GM18511 (cell line): ENCODE measurements at regions not wholly inside any gene's neighbourhood (a gene's known extent, or its start where the extent isn't known, plus 50 kb on each side); places are given as distances from the start of the nearest gene placed in this dataset.
"Not testable (repeated sequence)": the region's sequence is repeated elsewhere in the genome, so short reads cannot be mapped to it uniquely, and the experiment has no call there.

Experiments
- ATAC-seq: cut with Tn5 transposase; IDR thresholded peaks from one replicate; pipeline ENCODE4 v1.9.1; 2021; ENCODE audit warnings: mild to moderate bottlenecking, moderate library complexity; ENCODE audit not compliant: unreplicated experiment

DNA sequence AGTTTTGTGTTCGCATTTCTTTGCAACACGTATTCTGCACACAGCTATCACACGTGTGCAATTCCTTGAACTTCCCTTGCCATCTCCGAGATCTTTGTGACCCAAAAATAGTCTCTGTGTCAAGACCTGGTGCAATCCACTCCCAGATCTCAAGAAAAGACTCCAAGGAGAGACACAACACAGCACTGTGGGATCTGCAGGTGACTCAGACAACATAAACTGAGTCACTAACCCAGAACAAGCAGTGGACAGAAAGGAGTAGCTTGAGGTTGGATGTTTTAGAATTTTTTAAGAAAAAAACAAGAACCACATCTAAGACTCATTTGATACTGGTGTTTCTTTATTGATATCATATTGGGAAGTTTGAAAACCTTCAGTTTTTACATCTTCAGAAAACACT is 396.9 kb downstream of the AGTPBP1 start:
- ATAC-seq, result no peak

DNA sequence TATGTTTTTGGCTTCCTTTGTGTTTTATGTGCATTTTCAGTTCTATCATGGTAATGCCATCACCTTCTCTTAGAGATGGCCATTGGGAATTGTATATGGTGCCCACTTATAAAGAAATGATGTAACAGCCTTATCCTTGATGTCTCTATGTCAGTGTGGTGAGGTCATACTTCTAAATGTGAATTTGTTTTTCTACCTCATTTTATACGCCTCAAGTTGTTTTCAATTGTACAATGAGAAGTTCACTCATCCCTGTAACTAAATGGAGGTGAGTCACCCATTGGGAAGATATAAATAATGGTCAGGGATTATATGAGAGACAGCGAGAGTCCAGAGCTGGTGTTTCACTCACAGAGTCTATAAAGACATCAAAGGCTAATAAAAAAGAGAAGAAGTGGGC is 402.4 kb downstream of the AGTPBP1 start:
- no peak for ATAC-seq

DNA sequence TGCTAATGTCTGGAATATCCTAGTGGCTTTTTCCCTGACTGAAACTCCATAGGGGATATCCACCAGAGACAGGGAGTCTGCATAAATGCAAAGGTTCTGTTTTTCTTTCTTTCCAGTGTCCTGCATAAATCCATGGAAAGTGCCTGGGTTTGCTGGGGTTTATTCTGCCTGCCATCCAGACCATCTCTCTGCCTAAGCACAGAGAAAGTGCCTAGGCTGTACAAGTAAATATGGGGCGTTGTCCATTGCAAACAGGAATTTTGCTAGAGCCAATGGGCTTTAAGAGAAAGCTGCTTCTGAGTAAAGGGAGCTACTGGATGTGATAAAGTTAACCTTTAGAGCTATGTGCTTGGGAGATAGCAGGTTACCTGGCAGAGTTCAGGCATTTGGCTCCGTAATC is 407.5 kb downstream of the AGTPBP1 start:
- no peak for ATAC-seq

DNA sequence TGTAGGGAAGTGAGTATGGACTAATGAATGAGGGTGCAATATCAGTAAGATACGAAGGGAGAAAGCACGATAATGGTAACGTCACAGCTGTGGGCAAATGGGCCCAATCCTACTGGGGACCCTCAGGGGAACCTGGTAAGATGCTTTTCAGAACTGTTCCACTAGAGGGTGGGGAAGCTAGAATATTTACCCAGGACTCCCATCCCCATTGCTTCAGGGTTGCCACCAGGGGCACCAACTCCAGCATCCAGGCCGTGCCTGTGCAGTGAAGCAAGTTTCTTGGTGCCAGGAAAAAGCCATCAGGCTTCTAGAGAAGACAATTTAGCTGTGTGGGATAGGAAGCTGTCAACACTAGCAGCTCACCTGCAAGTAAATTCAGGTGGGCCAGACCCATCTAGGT is 409.3 kb downstream of the AGTPBP1 start:
- ATAC-seq, result no peak

DNA sequence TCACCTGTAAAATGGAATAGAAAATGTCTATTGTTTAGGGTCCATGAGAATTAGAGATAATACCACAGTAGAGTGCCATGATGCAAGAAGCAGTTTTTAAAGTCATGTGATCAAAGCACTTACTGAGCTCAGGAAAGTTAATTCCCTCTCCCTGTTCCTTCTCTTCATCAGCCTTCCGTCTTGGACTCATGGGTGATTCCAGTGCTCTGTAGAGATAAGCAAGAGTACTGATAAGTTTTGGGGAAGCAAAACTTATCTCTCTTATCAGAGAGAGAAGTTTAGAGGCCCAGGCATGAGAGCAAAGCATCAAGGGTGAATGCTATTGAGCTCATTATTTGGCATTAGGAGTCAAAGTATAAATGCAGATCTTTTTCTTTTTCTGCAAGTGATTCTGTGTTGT is 410.1 kb downstream of the AGTPBP1 start:
- no peak for ATAC-seq

DNA sequence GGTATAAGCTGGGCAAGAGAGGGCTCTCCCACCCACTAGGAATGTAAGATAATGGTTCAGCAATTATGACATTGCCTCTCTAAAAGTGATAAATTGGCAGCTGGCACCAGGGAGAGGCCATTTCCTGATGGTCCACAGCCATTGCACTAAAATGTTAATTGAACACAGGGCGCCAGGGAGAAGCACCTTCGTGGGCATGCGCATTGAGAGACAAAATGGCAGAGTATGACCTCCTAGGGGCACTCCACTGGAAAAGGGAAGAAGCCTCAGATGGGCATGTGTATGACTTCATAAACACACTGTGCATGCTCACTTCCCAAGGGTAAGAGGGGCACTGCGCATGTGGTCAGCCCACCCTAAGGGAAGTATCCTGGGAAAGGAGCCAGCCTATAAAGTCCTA is 419.2 kb downstream of the AGTPBP1 start:
- ATAC-seq, result no peak

DNA sequence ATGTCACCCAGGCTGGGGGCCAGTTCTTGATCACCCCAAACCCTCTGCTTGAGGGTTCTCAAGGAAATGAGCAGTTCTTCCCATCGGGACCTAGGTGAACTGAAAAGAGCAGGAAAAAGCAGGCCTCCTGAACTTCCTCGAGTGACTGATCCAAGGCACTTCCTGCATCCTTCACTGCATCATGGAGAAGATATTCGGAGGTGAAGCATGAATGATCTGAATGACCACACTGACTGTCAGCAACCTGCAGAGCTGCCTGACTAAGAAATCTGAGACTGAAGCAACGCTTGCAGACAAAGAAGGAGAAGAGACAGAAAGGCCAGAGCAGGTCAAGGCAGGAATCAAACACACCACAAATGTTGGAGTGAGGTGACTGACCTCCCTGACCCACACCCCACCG is 420.2 kb downstream of the AGTPBP1 start:
- ATAC-seq, result no peak

DNA sequence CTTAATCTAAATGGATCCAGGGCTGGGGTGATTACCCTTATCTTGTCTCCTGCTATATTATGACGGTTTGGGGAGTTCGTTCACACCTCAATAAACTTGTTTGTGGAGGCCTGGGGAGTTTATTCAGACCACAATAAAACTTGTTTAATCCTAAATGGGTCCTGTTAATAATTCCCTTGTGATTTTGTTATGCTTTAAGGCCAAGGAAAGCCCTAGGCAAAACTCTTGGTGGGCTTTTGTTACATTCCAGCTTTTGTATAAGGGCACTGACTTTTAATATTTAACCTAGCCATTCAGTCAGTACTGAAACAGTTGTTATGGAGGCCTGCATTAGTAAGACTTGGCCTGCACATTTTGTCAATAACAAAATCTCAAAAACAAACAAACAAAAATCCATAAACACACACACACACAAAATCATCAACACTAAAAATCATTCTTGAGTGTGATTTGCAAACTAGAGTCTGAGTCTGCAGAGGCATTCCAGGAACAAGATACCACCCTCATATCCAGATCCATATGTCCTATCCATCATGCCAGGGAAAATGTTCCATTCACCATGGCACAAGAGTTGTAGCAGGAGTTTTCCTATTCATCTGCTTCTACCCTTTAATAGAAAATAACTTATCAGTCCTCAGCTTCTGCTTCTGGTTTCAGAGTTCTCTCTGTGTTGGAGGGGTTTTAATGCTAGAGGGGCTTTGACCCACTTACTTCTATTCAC is 421.7 kb downstream of the AGTPBP1 start:
- ATAC-seq, result no peak

DNA sequence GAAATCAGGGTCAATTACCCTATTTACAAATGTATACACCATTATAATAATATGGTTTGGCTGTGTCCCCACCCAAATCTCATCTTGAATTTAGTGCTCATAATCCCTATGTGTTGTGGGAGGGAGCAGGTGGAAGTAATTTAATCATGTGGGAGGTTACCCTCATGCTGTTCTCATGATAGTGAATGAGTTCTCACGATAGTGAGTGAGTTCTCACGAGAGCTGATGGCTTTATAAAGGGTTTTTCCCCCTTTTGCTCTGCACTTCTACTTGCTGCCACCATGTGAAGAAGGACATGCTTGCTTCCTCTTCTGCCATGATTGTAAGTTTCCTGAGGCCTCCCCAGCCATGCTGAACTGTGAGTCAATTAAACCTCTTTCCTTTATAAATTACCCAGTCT is 426.2 kb downstream of the AGTPBP1 start:
- not testable (repeated sequence) for ATAC-seq

DNA sequence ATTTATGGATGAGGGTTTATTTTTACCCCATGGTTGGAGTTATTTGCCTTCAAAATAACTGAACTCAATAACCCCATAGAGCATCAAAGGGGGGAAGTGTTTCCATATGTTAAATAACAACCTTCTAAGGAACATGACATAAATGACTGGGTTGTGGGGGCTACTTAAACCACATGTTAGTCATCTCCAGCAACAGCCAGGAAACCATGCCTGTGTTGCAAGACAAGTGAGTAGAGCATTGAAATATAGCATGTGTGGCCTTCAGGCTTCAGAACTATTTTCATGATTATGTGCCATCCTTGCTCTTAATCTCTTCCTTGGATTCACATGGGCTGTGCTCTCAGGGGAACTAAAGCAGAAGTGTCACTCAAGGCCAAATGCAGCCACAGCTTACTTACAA is 431.2 kb downstream of the AGTPBP1 start:
- no peak for ATAC-seq

DNA sequence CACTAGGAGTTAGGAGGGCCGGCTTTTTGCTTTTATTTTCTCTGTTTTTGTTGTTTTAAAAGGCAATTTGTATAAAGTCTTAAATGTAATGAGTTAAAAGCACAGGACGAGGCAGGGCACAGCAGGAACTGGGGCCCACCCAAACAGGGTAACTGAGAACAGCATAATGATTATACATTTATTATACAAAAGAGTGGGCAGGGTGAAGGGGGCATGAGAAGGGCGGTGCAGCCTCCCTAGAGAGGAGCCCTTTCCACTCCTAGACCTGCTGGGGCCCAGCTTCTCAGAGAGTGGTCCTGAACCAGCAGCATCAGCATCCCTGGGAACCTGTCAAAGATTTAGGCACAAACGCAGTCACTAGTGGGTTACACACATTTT is 438.0 kb downstream of the AGTPBP1 start:
- no peak for ATAC-seq

DNA sequence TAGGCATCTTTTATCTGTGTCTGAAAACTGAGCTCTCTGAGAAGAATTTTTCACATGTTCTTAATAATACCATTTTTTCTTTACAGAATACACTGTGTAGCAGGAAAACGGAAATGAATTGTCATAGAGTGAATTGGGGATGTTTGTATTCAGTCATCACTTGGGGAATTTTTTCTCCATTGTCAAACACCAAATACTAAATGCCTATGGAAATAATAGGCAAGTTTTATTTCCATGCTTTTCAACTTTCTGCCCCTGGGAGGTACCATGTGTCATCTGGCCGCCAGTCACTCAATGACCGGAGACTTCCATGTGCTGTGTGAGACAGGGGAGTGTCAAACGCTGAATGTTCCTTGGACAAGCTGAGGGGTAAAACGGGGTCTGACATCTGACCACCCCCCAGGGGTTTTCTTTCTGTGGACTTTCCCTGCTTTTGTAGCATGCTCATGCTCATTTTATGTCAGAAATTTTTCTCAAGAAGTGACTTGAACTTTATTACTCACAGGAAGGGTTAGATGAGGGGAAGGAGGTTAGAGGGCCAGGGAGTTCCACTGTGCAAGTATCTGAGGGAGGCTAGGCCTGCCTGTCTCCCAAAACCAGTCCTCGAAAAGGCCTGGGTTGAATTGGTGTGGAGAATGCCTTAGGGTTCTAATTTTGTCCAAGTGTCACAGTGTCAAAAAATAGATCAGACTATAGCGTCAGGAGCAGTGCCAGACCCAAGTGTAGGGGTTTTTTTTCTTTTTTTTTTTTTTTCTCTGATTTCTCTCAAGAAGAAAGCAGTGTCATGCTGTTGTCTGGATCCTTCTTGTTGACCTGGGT is 438.6 kb downstream of the AGTPBP1 start:
- no peak for ATAC-seq

DNA sequence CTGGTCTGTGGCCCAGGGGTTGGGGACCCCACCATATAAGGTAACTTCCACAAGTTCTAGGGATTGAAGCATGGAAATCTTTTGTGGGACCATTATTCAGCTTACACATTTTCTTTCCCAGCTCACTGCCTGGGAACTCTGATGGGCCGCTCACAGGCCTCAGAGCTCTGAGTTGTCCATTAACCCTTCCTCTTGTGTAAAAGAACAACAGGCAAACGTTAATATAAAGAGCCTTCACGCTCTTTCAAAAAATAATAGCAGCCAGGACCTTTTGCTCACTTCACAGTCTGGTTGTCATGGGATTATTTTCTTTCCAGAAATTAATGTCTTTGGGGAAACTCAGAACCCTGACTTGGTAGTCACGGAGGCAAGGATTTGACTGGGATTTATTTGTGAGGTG is 443.3 kb downstream of the AGTPBP1 start:
- no peak for ATAC-seq

DNA sequence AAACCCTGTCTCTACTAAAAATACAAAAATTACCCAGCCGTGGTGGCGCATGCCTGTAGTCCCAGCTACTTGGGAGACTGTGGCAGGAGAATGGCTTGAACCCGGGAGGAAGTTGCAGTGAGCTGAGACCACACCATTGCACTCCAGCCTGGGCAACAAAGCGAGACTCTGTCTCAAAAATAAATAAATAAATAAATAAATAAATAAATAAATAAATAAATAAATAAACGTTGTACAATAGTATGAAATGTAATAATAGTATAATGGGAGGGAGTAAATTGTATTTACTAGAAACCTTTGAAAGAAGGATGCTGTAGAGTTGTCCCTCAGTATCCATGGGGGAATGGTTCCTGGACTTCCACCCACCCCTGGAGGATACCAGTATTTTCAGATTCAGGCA is 446.5 kb downstream of the AGTPBP1 start:
- ATAC-seq, result not testable (repeated sequence)

DNA sequence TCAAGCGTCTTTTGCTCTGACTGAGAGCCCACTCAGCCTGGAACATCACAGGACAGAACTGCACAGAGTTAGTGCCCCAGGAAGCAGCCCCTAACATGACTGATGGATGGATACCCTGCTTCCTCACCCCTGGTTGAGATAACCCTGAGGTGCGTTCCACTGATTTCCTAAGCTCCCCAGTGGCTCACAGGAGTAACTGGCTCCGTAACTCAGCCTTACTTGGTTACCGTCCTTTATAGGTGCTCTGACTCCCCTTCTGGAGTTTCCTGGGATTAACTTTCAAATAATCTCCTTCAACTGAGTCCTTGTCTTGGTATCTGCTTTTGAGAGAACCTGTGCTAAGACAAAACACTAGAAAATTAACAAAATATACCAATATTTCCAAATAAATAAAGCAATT is 449.5 kb downstream of the AGTPBP1 start:
- no peak for ATAC-seq

DNA sequence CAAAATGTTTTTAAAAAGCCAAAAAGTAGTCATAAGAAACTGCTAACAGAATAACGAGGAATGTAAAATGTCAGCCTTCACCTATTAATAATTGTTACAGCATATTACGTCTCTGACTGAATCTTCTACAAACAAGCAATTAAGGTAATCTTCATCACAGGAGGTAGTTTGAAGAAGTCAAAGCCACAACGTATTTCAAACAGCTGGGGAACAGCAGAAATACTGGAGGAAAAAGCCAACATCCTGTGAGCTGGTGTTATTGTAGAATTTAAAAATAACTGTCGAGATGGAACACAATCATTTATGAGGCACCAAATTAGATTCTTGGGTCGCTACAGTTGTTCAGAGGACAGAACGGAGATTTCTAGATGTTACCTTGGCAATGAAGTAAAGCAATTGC is 450.5 kb downstream of the AGTPBP1 start:
- ATAC-seq, result no peak

DNA sequence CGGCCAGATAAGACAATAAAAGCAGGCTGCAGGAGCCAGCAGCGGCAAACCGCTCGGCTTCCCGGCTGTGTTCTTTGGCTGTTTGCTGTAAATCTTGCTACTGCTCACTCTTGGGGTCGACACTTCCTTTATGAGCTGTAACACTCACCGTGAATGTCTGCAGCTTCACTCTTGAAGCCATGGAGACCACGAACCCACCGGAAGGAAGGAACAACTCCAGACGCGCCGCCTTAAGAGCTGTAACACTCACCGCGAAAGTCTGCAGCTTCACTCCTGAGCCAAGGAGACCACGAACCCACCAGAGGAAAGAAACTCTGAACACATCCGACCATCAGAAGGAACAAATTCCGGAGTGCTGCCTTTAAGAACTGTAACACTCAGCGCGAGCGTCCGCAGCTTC is 451.7 kb downstream of the AGTPBP1 start:
- ATAC-seq, result no peak

DNA sequence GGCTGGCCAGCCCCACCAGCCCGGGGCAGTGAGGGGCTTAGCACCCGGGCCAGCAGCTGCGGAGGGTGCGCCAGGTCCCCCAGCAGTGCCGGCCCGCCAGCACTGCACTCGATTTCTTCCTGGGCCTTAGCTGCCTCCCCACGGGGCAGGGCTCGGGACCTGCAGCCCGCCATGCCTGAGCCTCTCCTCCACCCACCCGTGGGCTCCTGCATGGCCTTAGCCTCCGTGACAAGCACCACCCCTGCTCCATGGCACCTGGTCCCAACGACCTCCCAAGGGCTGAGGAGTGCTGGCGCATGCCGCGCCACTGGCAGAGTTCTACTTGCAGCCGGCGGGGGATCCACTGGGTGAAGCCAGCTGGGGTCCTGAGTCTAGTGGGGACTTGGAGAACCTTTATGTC is 452.6 kb downstream of the AGTPBP1 start:
- no peak for ATAC-seq

DNA sequence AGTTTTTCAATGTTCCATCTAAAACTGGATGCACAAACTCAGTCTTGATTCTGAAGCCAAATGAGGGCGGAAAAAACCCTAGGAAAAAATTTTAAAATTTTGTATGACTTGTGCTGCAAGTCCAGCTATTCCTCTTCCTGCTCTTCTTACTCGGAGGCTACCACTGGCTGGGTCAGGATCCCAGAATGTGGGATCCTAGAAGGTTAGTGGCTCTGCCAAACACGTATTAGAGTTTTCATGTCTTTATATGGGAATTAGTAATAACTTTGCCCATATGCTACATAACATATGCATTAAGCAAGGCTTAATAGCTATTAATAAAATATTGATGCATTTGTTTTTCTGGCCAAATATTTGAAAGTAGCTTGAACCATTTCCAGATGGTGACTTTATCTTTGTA is 458.3 kb downstream of the AGTPBP1 start:
- ATAC-seq, result no peak

DNA sequence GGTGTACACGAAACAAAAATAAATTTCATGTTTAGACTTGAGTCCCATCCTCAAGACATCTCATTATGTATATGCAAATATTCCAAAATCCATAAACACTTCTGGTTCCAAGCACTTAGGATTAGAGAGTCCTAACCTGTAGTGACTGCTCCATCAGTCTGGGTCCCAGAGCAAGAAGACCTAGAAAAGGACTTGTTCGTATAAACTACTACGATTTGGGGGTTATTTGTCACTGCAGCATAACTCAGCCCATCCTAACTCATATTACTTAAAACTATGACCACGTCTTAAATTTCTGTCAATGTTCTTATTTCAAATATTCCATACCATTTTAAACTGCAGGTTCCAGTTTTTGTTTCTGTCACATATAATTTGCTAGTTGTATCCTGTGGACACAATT is 463.0 kb downstream of the AGTPBP1 start:
- ATAC-seq, result no peak

DNA sequence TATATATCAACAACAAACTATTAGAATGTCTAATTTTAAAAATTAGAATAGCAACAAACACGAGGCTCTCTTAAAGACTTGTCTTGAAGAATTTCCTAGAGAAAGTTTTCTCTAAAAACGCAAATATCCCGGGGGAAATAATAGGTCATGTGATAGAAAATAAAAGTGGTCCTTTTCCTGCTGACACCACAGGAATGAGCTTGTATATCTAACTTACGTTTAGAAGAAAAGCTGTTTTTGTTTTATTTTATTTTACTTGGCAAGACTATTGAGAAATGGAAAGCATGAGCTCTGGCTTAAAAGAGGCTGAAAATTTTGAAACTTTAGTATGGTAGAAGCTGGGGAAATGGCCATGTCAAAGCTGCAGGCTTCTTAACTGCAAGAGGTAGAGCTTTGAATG is 465.0 kb downstream of the AGTPBP1 start:
- no peak for ATAC-seq

DNA sequence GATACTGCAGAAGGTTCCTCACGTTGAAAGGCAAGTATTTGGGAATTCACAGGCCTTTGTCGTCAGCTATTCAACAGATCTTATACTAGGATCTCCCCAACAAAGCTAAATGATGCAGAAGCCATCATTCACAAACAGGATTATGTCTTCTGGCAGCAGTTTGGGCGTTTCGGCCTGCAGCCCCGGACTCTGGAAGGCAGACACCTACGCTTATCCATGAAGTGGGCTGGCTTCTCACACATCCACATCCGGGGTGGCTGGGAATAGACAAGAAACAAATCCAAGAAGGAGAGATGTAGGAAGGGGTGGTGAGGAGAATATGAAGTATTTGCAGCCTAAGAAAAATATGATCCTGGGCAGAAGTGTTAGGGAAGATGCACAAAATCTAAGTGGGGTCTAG is 471.9 kb downstream of the AGTPBP1 start:
- ATAC-seq, result no peak

DNA sequence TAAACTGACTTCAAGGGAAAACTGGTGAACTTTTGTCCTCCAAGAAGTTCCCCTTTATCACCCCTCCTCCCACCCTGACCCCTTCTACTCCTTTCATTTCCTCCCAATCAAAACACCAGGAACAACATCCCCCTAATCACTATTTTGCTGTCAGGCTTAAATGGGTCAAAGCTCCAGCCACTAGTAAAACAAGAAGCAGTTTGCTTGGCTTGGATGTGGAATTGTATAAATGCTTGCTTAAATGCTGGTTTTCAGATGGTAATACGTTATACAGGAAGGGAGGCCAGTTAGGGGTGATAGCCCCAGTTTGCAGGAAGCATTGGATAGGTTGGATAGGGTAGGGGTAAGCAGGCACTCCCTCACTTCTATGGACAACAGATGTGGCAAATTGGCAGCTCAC is 473.6 kb downstream of the AGTPBP1 start:
- ATAC-seq, result no peak
